HG02798 (cell line): ENCODE measurements at regions not wholly inside any gene's neighbourhood (a gene's known extent, or its start where the extent isn't known, plus 50 kb on each side); places are given as distances from the start of the nearest gene placed in this dataset.
"Not testable (repeated sequence)": the region's sequence is repeated elsewhere in the genome, so short reads cannot be mapped to it uniquely, and the experiment has no call there.

Experiments used
- ATAC-seq: cut with Tn5 transposase; IDR thresholded peaks from one replicate; pipeline ENCODE4 v1.9.1; 2021; ENCODE audit warnings: mild to moderate bottlenecking; ENCODE audit not compliant: unreplicated experiment, poor library complexity

DNA sequence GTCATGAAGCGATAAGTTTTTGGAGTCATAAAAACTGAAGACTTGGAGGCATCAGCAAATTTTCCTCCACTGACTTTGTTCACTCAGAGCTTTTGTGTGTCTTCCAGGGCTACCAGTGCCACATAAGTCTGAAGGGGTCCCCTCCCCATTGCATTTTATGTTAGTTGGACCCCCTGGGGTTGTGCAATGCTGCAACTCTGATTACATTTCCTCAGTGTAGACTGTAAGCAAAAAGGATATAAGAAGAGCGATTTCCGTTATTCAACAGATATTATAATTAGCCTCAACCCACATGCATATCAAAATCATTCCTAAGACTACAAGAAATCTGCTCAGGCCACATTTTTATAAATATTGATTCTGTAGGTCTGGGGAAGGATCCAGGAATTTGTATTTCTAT lies 324.0 kb downstream of the TDRD3 start:
- ATAC-seq, result no peak

GRCh38 chr13:60720590-60720989 lies 323.6 kb downstream of the TDRD3 start:
- no peak for ATAC-seq

DNA sequence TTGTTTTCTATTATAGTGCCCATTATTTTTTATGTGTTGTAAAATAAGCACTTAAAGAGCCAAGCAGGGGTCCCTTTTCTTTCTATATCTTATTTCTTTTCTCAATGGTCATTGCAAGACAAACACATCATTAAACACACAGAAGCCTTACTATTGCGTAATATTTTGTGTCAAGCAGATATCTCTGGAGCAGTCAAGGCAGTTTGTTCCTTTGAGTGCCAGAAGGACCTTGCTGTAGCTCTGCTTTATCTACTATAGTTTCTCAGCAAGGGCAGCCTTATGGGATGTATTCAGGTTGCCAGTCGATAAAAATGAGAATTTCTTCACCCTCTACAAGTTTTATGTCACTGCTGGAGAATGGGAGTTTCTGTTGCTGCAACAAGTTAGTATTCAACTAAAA lies 319.3 kb downstream of the TDRD3 start:
- ATAC-seq, result no peak

DNA sequence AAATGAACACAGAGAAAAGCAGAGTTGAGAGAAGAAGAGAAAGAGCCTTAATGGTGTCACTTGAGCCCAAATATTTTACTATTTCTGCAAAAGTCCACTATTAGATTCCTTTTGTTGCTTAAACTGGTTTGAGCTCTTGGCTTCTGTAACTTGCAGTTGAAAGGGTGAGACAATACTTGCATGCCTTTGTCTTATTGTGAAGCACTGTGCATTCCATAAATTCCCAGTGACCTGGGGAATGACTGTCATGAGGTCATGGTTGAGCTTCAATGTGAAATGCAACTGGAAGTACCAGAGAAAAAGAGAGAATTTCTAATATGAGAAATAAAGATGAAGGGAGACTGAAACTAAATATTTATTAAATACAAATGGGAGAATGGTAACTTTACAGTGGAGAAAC lies 310.9 kb downstream of the TDRD3 start:
- no peak for ATAC-seq

DNA sequence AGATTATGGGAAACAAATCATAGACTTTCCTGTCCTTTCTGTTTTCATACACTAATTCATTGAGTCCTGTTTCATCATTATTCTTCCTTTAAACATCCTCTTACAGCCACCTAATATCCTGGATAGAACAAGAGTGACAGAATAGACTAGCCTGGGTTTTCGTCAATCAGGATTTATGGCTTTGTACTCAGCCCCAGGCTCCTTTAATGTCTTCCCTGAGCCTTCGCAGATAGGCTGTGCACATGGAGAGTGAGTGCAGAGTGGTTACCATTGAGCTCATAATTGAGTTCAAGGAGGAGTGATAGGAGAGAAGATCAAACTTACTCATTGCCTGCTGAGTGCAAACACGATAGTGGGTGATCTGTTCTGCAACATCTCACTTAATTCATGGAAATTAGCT lies 304.9 kb downstream of the TDRD3 start:
- no peak for ATAC-seq

DNA sequence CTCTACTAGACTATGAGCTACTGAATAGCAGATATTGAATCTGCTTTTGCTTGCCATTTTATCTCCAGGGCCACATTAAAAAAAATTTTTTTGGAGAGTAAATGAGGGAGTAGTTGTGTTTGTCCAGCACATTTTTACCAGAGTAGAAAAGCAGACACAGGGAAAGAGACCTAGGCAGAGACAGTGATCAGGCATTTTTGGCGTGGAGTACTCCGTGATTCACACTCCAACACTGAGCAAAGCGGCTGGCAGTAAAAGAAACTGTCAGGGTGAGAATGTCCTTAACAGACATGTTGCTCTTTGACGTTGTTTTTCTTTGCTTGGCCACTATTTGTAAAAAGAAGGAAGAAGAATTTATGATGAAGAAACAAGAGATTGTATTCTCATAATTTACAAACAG lies 304.0 kb downstream of the TDRD3 start:
- no peak for ATAC-seq

GRCh38 chr13:60699636-60700035 lies 302.6 kb downstream of the TDRD3 start:
- no peak for ATAC-seq

- ATAC-seq, result no peak
Measured at GRCh38 chr13:60696602-60697001, 299.6 kb downstream of the TDRD3 start.

- no peak for ATAC-seq
Measured at GRCh38 chr13:60691268-60691667, 294.2 kb downstream of the TDRD3 start.

DNA sequence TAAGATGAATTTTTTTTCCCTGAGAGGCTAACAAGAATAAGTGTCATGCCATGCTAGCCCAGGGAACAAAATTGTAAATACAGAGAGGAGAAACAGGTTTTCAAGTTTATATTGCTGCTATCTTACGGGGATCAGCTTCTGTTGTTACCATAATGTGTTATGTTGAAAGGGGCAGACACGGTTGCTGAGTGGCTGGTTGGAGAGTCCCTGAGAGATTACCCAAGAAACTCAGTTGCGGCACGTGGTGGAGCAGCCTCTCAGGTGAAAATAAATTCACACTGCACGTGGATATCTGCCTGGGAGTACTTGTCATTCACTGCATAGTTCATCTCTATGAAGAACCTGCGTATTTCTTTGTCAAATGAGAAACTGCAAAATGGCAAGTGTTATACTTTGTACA lies 293.6 kb downstream of the TDRD3 start:
- no peak for ATAC-seq

DNA sequence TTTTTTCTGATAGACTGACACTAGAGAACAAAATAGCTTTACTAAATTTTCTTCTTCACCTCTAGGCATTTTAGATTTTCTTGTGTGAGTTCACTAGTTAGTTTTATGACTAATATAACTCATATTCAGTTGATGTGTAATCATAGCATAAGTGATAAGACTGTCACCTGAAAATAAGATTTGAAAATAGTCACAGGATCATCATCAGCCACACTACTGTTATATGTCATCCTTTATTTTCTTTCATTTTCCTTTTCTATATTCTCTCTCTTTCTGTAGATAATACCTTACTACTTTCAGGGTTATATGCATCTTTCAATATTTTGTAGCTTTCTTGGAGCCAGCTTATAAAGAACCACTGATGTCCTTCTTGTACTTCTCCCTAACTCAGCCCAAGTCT lies 292.6 kb downstream of the TDRD3 start:
- ATAC-seq, result no peak

DNA sequence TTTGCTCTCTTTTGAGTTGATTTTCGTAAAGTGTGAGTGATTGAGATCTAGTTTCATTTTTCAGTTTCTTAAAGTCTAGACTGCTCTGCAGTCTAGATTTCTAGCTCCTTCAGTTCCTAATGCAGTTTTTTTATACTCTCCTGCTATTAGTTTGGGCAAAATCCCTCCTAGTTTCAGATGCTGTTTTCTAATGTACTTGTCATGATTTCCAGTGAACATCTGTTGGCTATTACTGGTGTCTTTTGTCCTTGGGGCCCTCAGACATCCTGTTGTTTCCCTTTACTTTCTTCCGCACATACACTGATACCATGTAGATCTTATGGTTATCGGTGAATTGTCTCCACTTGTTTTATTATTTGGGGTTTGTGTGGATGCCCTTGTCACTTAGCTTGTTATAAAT lies 292.1 kb downstream of the TDRD3 start:
- ATAC-seq, result no peak

GRCh38 chr13:60679928-60680694 lies 283.1 kb downstream of the TDRD3 start:
- ATAC-seq, result no peak

DNA sequence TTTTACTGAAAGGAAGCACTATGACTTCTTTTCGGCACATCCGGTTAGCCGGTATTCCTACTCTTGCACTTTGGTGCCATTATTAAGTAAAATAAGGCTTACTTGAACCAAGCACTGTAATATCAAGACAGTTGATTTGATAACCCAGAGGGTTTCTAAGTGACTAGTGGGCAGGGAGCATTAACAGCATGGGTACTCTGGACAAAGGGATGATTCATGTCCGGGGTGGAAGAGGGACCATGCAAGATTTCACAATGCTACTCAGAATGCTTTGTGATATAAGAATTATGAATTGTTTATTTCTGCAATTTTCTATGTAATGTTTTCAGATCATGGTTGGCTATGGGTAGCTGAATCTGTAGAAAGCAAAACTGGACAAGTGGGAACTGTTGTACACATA lies 282.1 kb downstream of the TDRD3 start:
- ATAC-seq, result no peak

DNA sequence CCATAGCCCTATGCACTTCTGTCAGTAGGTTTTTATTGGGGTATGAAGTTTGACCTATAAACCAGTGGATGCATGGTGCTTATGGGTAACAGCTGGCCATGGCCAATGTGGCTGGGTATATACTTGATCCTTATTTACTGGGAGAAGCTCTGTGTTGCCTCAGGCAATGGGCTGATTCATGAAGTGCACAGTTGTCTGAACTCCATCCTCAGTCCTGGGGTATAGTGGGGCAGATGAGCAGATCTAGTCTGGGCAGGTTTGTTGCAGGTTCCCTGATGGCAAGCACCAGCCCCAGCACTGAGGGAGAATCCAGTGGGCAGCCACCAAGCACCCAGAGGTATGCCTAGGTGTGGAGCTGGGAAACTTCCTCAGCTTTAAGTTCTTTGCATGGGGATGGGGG lies 274.4 kb downstream of the TDRD3 start:
- no peak for ATAC-seq

DNA sequence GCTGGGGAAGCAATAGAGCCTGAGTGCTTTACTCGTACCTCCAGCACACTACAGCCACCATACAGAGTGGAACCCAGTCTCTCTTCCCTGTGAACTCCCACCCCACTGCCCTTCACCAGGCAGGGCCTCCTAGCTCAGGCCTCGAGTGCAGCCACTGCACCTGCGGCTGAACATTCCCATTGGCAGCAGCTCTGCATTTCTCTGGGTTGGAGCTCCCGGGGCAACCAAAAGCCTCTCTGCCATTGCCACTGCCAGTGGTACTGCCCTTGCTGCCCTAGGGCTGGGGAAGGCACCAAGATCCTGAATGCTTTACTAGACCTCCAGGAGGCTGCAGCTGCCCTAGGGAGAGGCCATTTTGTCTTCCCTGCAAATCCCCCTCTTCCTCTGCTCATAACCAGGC lies 266.8 kb downstream of the TDRD3 start:
- ATAC-seq, result peak; percentile 7

DNA sequence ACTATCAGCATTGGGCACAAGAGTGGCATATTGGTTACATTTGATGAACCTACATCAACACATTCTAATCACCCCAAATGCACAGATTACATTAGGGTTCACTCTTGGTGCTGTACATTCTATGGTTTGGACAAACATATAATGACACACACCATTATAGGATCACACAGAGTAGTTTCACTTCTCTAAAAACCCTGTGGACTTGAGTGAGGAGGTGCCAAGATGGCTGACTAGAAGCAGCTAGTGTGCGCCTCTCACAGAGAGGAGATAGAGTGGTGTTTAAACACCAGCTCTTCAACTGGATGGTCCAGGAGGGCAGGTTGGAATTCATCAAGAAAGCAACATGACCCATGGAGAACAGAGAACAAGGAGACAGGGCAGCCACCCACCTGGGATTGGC lies 265.6 kb downstream of the TDRD3 start:
- peak; percentile 47 for ATAC-seq

DNA sequence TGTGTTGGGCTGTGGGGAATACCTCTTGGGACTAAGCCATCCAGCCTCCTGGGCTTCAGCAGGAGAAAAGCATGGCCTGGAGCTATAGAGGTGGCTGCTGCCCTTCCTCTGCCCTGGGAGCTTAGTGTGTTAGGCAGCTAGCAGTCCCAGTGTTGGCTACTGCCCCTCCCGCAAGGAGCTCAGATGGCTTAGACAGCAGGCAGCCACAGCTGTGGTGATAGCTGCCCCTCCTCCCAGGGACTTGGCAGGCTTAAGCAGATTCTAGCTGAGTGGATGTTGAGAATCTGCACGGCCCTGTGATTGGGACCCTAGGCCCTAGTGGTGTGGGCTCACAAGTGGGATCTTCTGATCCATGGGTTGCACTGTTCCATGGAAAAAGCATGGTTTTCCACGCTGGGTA lies 264.5 kb downstream of the TDRD3 start:
- no peak for ATAC-seq

- ATAC-seq, result not testable (repeated sequence)
Measured at GRCh38 chr13:60657586-60657985, 260.6 kb downstream of the TDRD3 start.

DNA sequence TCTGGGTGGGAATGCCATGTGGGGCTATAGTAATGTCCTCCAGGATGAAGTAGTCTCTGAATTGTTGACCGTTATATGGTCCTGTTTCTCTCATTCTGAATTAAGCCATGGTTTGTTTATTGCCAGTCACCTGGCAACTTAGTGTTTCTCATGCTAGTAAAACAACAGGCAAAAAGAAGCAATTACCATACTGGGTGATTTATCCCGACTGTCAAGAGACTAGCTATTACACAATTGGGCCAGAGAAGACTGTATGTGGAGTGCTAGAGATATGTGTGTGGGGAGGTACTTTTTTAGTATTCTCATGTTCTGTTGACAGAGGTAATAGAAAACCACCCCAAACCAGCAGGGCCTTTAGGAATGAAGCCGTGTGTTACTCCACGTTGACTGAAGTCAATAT lies 258.2 kb downstream of the TDRD3 start:
- ATAC-seq, result no peak

DNA sequence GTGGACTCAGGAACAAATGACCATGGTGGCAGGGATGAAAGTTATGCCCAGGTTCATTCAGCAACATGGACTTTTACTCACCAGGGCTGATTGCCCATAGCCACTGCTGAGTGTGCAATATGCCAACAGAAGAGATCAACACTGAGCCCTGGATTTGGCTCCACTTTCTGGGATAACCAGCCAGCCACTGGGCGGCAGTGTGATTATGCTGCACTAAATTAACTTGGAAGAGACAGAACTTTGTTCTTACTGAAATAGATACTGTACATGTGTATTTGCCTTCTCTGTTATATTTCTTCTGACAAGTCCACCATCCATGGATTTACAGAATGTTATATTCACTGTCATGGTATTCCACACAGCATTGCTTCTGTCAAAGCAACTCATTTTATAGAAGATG lies 257.4 kb downstream of the TDRD3 start:
- ATAC-seq, result no peak

DNA sequence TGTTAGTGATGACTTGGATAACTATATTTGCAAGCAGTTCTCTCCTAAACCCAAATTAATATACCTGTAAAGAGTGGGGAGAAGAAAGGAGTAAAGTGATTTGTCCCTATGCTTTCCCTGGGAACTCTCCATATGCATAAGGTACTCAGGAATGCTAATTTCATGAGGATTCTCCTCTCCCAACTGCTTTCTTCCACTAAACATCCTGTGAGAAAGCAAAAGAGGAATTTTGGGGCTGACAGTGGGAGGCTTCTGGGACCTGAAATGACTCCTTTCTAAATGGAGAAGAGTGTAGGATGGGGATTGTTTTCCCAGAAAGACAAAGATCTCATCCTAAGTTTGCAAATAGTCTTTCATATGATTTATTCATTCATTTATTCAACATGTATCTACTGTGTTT lies 250.5 kb downstream of the TDRD3 start:
- no peak for ATAC-seq

- no peak for ATAC-seq
Measured at GRCh38 chr13:60646620-60647019, 249.6 kb downstream of the TDRD3 start.
